WTC11 (cell line): ENCODE measurements at regions not wholly inside any gene's neighbourhood (a gene's known extent, or its start where the extent isn't known, plus 50 kb on each side); places are given as distances from the start of the nearest gene placed in this dataset.

Source experiments
- ATAC-seq: fragments of 200-7000 bp; cut with Tn5 transposase; 2 replicates; pipeline ENCODE4 v1.10.0; 2021; ENCODE audit warnings: mild to moderate bottlenecking, moderate library complexity
- CTCF ChIA-PET: fragments of 300-600 bp; sonication (Branson Sonifier 250); formaldehyde crosslinking; loops from one replicate; lab custom pipeline; 2021; ENCODE audit warnings: antibody characterized with exemption; lab: Charles Lee
- POLR2A ChIA-PET: fragments of 350-600 bp; sonication (Branson Sonifier 250); formaldehyde crosslinking; loops from one replicate; lab custom pipeline; 2021; ENCODE audit warnings: antibody characterized with exemption; lab: Charles Lee
- DNase-seq: peaks from one replicate; pipeline ENCODE4 v3.0.0; 2021; ENCODE audit warnings: low spot score
- H3K27ac Mint-ChIP-seq: 2 replicates; pipeline ENCODE4 v1.8.0; 2021; ENCODE audit warnings: mixed read lengths
- H3K27me3 Mint-ChIP-seq: 2 replicates; pipeline ENCODE4 v1.8.0; 2021; ENCODE audit warnings: low read depth, mild to moderate bottlenecking, moderate library complexity, mixed read lengths
- H3K36me3 Mint-ChIP-seq: 2 replicates; pipeline ENCODE4 v1.8.0; 2021; ENCODE audit warnings: mixed read lengths
- H3K4me1 Mint-ChIP-seq: 2 replicates; pipeline ENCODE4 v1.8.0; 2022; ENCODE audit warnings: mixed read lengths
- H3K4me3 Mint-ChIP-seq: 2 replicates; pipeline ENCODE4 v1.8.0; 2021; ENCODE audit warnings: mild to moderate bottlenecking, moderate library complexity, mixed read lengths
- H3K9me3 Mint-ChIP-seq: 2 replicates; pipeline ENCODE4 v1.8.0; 2021; ENCODE audit warnings: mixed read lengths
- CBFB ChIP-seq: sonication (generic); formaldehyde crosslinking; IDR thresholded peaks from 2 replicates; pipeline ENCODE4 v1.8.1; 2022; ENCODE audit warnings: mild to moderate bottlenecking, low read depth, missing genetic modification reagents
- CREM ChIP-seq: sonication (generic); formaldehyde crosslinking; IDR thresholded peaks from 2 replicates; pipeline ENCODE4 v1.8.1; 2022; ENCODE audit warnings: mild to moderate bottlenecking, missing genetic modification reagents, moderate library complexity
- FOXJ3 ChIP-seq: sonication (generic); formaldehyde crosslinking; IDR thresholded peaks from 2 replicates; pipeline ENCODE4 v1.9.0; 2021; ENCODE audit warnings: missing genetic modification reagents, mild to moderate bottlenecking, borderline replicate concordance
- HMGA2 ChIP-seq: fragments of 250-450 bp; sonication (Bioruptor Pico); IDR thresholded peaks from 2 replicates; pipeline ENCODE4 v1.4.0; 2021; ENCODE audit warnings: mild to moderate bottlenecking, moderate library complexity
- IRF2 ChIP-seq: sonication (generic); formaldehyde crosslinking; IDR thresholded peaks from 2 replicates; pipeline ENCODE4 v1.8.0; 2022; ENCODE audit warnings: low read depth, missing genetic modification reagents, borderline replicate concordance
- JAZF1 ChIP-seq: fragments of 250-450 bp; sonication (Bioruptor Pico); IDR thresholded peaks from 2 replicates; pipeline ENCODE4 v1.9.0; 2021; ENCODE audit warnings: moderate library complexity, mild to moderate bottlenecking, inconsistent platforms
- MXD4 ChIP-seq: fragments of 250-450 bp; sonication (Bioruptor Pico); IDR thresholded peaks from 2 replicates; pipeline ENCODE4 v1.8.0; 2021; ENCODE audit warnings: mild to moderate bottlenecking, moderate library complexity, borderline replicate concordance
- NFATC4 ChIP-seq: fragments of 250-450 bp; sonication (Bioruptor Pico); IDR thresholded peaks from 2 replicates; pipeline ENCODE4 v1.9.0; 2021; ENCODE audit warnings: mild to moderate bottlenecking
- NFYB ChIP-seq: sonication (generic); formaldehyde crosslinking; conservative IDR thresholded peaks from 2 replicates; pipeline ENCODE4 v1.8.0; 2022; ENCODE audit warnings: low read depth, missing genetic modification reagents
- NR2C2 ChIP-seq: sonication (generic); formaldehyde crosslinking; IDR thresholded peaks from 2 replicates; pipeline ENCODE4 v1.8.0; 2022; ENCODE audit warnings: mild to moderate bottlenecking, missing genetic modification reagents
- PRRX2 ChIP-seq: fragments of 250-450 bp; sonication (Bioruptor Pico); IDR thresholded peaks from 2 replicates; pipeline ENCODE4 v1.8.0; 2021; ENCODE audit warnings: mild to moderate bottlenecking
- RELA ChIP-seq: sonication (generic); formaldehyde crosslinking; IDR thresholded peaks from 2 replicates; pipeline ENCODE4 v1.8.1; 2022; ENCODE audit warnings: missing genetic modification reagents, mild to moderate bottlenecking, borderline replicate concordance
- TCF7 ChIP-seq: sonication (generic); formaldehyde crosslinking; IDR thresholded peaks from 2 replicates; pipeline ENCODE4 v1.8.0; 2022; ENCODE audit warnings: mild to moderate bottlenecking, low read depth, missing genetic modification reagents, moderate library complexity
- TEAD4 ChIP-seq: sonication (generic); formaldehyde crosslinking; IDR thresholded peaks from 2 replicates; pipeline ENCODE4 v1.8.0; 2022; ENCODE audit warnings: mild to moderate bottlenecking, missing genetic modification reagents
- ZNF219 ChIP-seq: sonication (generic); formaldehyde crosslinking; IDR thresholded peaks from 2 replicates; pipeline ENCODE4 v1.8.0; 2023; ENCODE audit warnings: missing genetic modification reagents, mild to moderate bottlenecking, borderline replicate concordance
- ZNF232 ChIP-seq: sonication (generic); formaldehyde crosslinking; IDR thresholded peaks from 2 replicates; pipeline ENCODE4 v1.8.0; 2022; ENCODE audit warnings: mild to moderate bottlenecking, missing genetic modification reagents
- ZNF416 ChIP-seq: fragments of 250-450 bp; sonication (Bioruptor Pico); IDR thresholded peaks from 2 replicates; pipeline ENCODE4 v1.9.0; 2021; ENCODE audit warnings: mild to moderate bottlenecking, inconsistent platforms
- ZNF423 ChIP-seq: fragments of 250-450 bp; sonication (Bioruptor Pico); IDR thresholded peaks from 2 replicates; pipeline ENCODE4 v2.1.2; 2022; ENCODE audit warnings: mild to moderate bottlenecking, moderate library complexity
- TF ChIP-seq, protein P1 (sequence below): sonication (generic); formaldehyde crosslinking; IDR thresholded peaks from 2 replicates; pipeline ENCODE4 v1.8.1; 2023; ENCODE audit warnings: mild to moderate bottlenecking, missing genetic modification reagents, moderate library complexity
- TF ChIP-seq, protein P2 (sequence below): sonication (generic); formaldehyde crosslinking; IDR thresholded peaks from 2 replicates; pipeline ENCODE4 v1.8.1; 2023; ENCODE audit warnings: mild to moderate bottlenecking, missing genetic modification reagents
- TF ChIP-seq, protein P3 (sequence below): sonication (generic); formaldehyde crosslinking; IDR thresholded peaks from 2 replicates; pipeline ENCODE4 v1.8.0; 2022; ENCODE audit warnings: mild to moderate bottlenecking, missing genetic modification reagents
- TF ChIP-seq, protein P4 (sequence below): sonication (generic); formaldehyde crosslinking; IDR thresholded peaks from 2 replicates; pipeline ENCODE4 v1.8.1; 2022; ENCODE audit warnings: low read depth, mild to moderate bottlenecking, moderate library complexity, missing genetic modification reagents, borderline replicate concordance
- TF ChIP-seq, protein P5 (sequence below): sonication (generic); formaldehyde crosslinking; IDR thresholded peaks from 2 replicates; pipeline ENCODE4 v1.8.0; 2023; ENCODE audit warnings: missing genetic modification reagents
- TF ChIP-seq, protein P6 (sequence below): sonication (generic); formaldehyde crosslinking; IDR thresholded peaks from 2 replicates; pipeline ENCODE4 v1.8.1; 2023; ENCODE audit warnings: mild to moderate bottlenecking, moderate library complexity, missing genetic modification reagents

DNA sequence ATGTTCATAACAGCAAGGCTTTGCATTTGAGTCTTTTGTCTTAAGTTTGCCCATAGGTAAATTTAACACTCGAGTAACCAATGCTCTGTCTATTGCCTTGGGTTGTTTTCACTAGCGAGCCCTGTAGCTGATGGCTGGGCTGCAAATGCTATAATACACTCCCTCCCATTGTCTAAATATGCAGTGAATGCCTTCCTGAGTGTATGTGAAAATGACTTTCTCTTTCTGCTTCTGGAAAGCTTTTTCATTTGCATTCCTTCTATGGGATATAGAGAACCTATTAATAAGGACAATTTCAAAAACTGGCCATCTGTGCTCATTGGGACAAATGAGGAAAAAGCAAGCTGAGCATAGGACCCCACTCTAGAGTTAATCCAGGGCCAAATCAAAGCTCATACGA is 156.5 kb upstream of the FBXL4 start (continued):
- TF ChIP-seq HMGA2 (CRISPR knock-in tag) (no peak), ZNF232 (CRISPR knock-in tag) (no peak), IRF2 (CRISPR knock-in tag) (no peak), NFYB (CRISPR knock-in tag) (no peak), MXD4 (no peak), ZNF416 (CRISPR knock-in tag) (no peak), JAZF1 (CRISPR knock-in tag) (no peak)

DNA sequence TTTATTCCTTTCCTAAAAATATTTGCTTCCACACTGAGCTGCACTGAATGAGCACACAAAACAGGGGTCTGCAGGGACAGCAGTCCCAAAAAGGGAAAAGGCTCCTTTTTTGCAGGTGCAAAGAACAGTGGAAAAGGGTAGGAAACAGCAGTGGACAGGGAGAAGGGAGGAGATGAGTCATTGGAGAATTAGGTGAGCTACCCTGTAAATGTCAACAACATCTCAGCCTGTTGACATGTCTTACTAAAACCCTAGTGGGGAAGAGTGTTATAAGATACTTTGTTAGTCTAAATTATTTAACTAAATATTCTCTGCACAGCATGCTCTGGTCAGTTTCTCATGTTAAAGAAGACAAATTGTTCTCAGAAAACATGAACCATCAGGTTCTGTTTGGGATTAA is 151.5 kb upstream of the FBXL4 start:
- Mint-ChIP-seq H3K27ac (no peak overlapping the region), H3K27me3 (peaks cover 6% of the 10 kb centered on the region; the same call in 1 of the 2 replicates), H3K4me3 (no peak overlapping the region), H3K4me1 (peaks cover 6% of the 10 kb centered on the region), H3K9me3 (no peaks in the 10 kb centered on the region), H3K36me3 (no peaks in the 10 kb centered on the region)
- no peak for TF ChIP-seq TCF7 (CRISPR knock-in tag)
- POLR2A ChIA-PET, result no interaction called here
- no peak for ATAC-seq
- CTCF ChIA-PET, result interaction anchor here (2.2 kb wide), 1 partner anchor 20 kb away, joined by 10 read pairs; no protein-coding TSS in a partner anchor
- DNase-seq, result no peak

DNA sequence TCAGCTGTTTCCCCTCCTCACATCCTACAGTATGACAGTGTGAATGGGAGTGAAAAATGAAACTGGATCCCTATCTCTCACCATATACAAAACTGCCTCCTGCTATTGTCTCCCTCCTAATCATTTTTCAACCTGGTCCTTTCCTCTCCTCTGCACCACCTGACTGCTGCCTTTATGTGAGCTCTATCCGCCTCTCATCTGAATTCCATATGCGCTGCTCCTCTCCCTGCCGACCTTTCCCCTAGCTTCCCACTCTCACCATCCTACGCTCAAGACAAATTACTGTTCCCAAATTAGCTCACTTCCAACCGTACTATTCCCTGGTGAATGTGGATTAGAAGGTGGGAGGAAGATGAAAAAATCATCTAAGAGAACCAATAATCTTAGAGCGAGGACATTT is 148.4 kb upstream of the FBXL4 start:
- no peak for TF ChIP-seq NR2C2
- TF ChIP-seq CREM (CRISPR knock-in tag), result no peak
- no peak for TF ChIP-seq PRRX2 (CRISPR knock-in tag)
- TF ChIP-seq, protein P1, sequence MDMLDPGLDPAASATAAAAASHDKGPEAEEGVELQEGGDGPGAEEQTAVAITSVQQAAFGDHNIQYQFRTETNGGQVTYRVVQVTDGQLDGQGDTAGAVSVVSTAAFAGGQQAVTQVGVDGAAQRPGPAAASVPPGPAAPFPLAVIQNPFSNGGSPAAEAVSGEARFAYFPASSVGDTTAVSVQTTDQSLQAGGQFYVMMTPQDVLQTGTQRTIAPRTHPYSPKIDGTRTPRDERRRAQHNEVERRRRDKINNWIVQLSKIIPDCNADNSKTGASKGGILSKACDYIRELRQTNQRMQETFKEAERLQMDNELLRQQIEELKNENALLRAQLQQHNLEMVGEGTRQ (CRISPR knock-in tag), result no peak
- TF ChIP-seq ZNF423 (CRISPR knock-in tag), result no peak
- TF ChIP-seq FOXJ3 (CRISPR knock-in tag), result no peak
- no peak for TF ChIP-seq TEAD4
- TF ChIP-seq NFATC4 (CRISPR knock-in tag), result no peak
- TF ChIP-seq ZNF416 (CRISPR knock-in tag), result no peak
- no peak for TF ChIP-seq RELA
- TF ChIP-seq, protein P2, sequence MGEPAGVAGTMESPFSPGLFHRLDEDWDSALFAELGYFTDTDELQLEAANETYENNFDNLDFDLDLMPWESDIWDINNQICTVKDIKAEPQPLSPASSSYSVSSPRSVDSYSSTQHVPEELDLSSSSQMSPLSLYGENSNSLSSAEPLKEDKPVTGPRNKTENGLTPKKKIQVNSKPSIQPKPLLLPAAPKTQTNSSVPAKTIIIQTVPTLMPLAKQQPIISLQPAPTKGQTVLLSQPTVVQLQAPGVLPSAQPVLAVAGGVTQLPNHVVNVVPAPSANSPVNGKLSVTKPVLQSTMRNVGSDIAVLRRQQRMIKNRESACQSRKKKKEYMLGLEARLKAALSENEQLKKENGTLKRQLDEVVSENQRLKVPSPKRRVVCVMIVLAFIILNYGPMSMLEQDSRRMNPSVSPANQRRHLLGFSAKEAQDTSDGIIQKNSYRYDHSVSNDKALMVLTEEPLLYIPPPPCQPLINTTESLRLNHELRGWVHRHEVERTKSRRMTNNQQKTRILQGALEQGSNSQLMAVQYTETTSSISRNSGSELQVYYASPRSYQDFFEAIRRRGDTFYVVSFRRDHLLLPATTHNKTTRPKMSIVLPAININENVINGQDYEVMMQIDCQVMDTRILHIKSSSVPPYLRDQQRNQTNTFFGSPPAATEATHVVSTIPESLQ, result no peak
- TF ChIP-seq, protein P3, sequence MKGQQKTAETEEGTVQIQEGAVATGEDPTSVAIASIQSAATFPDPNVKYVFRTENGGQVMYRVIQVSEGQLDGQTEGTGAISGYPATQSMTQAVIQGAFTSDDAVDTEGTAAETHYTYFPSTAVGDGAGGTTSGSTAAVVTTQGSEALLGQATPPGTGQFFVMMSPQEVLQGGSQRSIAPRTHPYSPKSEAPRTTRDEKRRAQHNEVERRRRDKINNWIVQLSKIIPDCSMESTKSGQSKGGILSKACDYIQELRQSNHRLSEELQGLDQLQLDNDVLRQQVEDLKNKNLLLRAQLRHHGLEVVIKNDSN (CRISPR knock-in tag), result no peak
- TF ChIP-seq JAZF1 (CRISPR knock-in tag), result no peak
- CTCF ChIA-PET, result interaction anchor here (1.8 to 4.3 kb wide), 2 partner anchors 20 to 23 kb away, joined by 4 to 17 read pairs; no protein-coding TSS in a partner anchor
- DNase-seq (no peak), ATAC-seq (no peak)
- Mint-ChIP-seq H3K36me3 (no peaks in the 10 kb centered on the region), H3K4me1 (peaks cover 6% of the 10 kb centered on the region), H3K9me3 (no peaks in the 10 kb centered on the region), H3K27me3 (peaks cover 9% of the 10 kb centered on the region; the same call in 1 of the 2 replicates), H3K4me3 (no peak overlapping the region), H3K27ac (no peak overlapping the region)
- POLR2A ChIA-PET, result no interaction called here

DNA sequence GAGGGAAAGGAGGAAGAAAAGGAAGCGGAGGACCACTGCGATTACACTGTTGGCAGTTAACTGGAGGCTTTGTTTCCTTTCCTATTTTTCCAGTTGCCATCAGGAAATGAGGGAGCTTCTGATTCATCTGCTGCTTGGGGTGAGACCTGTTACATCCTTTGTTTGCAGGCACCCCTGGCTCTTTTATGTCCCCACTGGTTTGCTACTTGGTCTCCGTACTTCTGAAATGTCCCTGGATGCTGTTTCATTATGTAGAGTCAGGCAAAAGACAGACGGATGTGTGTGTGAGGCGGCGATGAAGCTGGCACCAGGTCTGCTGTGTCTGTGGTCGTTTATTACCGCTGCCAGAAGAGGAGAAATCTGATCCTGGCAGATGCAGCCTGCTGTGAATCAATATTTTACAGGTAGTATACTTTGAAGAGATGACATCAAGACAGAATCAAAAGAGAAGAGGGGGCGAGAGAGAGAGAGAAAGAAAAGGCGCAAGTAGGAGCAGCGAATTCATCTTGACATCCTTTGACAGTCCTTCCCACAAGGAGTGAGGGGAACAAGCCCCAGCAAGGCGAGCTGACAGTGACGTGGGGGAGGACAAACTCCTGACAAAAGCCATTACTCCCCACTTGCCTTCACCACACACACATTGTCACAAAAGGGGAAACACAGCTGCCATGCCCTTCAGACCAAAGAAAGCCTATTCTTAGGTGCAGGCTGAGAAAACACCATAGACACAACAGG is 145.9 kb upstream of the FBXL4 start:
- no peak overlapping the region for H3K27ac Mint-ChIP-seq
- H3K36me3 Mint-ChIP-seq, result no peaks in the 10 kb centered on the region
- peaks cover 7% of the 10 kb centered on the region for H3K4me1 Mint-ChIP-seq
- ChIA-PET POLR2A (no interaction called here), CTCF (interaction anchor here (0.8 to 4.3 kb wide), 4 partner anchors 16 to 118 kb away, joined by 3 to 17 read pairs (median 4); no protein-coding TSS in a partner anchor)
- DNase-seq, result no peak
- no peaks in the 10 kb centered on the region for H3K9me3 Mint-ChIP-seq
- H3K4me3 Mint-ChIP-seq, result no peak overlapping the region
- no peak for ATAC-seq
- peaks cover 9% of the 10 kb centered on the region; the same call in 1 of the 2 replicates for H3K27me3 Mint-ChIP-seq
- TF ChIP-seq, protein P4, sequence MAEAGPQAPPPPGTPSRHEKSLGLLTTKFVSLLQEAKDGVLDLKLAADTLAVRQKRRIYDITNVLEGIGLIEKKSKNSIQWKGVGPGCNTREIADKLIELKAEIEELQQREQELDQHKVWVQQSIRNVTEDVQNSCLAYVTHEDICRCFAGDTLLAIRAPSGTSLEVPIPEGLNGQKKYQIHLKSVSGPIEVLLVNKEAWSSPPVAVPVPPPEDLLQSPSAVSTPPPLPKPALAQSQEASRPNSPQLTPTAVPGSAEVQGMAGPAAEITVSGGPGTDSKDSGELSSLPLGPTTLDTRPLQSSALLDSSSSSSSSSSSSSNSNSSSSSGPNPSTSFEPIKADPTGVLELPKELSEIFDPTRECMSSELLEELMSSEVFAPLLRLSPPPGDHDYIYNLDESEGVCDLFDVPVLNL (CRISPR knock-in tag), result no peak
- TF ChIP-seq, protein P5, sequence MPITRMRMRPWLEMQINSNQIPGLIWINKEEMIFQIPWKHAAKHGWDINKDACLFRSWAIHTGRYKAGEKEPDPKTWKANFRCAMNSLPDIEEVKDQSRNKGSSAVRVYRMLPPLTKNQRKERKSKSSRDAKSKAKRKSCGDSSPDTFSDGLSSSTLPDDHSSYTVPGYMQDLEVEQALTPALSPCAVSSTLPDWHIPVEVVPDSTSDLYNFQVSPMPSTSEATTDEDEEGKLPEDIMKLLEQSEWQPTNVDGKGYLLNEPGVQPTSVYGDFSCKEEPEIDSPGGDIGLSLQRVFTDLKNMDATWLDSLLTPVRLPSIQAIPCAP (CRISPR knock-in tag), result no peak
- no peak for TF ChIP-seq ZNF219 (CRISPR knock-in tag)
- no peak for TF ChIP-seq TEAD4
- TF ChIP-seq, protein P6, sequence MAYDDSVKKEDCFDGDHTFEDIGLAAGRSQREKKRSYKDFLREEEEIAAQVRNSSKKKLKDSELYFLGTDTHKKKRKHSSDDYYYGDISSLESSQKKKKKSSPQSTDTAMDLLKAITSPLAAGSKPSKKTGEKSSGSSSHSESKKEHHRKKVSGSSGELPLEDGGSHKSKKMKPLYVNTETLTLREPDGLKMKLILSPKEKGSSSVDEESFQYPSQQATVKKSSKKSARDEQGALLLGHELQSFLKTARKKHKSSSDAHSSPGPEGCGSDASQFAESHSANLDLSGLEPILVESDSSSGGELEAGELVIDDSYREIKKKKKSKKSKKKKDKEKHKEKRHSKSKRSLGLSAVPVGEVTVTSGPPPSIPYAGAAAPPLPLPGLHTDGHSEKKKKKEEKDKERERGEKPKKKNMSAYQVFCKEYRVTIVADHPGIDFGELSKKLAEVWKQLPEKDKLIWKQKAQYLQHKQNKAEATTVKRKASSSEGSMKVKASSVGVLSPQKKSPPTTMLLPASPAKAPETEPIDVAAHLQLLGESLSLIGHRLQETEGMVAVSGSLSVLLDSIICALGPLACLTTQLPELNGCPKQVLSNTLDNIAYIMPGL, result no peak
- TF ChIP-seq CBFB (CRISPR knock-in tag), result no peak
- TF ChIP-seq NFATC4 (CRISPR knock-in tag), result no peak
